ENCODE measurements at regions not wholly inside any gene's neighbourhood (a gene's known extent, or its start where the extent isn't known, plus 50 kb on each side); places are given as distances from the start of the nearest gene placed in this dataset.

- Histone ChIP-seq H2BK20ac (ENCODE audit: low read depth, low read length) (no peak overlapping the region), H3K9ac (ENCODE audit: low read depth, low read length) (no peak overlapping the region), H4K20me1 (ENCODE audit: insufficient read depth, low read length) (no peaks in the 10 kb centered on the region), H3K4me2 (ENCODE audit: low read depth, low read length) (no peak overlapping the region), H3K23ac (ENCODE audit: low read depth, low read length) (no peak overlapping the region), H2BK5ac (ENCODE audit: low read depth, low read length, poor library complexity, severe bottlenecking) (no peak overlapping the region), H3K27me3 (ENCODE audit: control insufficient read depth, insufficient read depth, low read length) (no peaks in the 10 kb centered on the region; the same call in 1 of the 2 replicates), H2BK120ac (ENCODE audit: low read depth, low read length) (no peak overlapping the region), H4K91ac (ENCODE audit: insufficient read depth, low read depth, low read length) (no peak overlapping the region), H3K4me1 (ENCODE audit: control insufficient read depth, insufficient read depth, low read length) (peaks cover 7% of the 10 kb centered on the region), H2BK15ac (ENCODE audit: low read depth, low read length) (no peak overlapping the region), H4K8ac (ENCODE audit: low read depth in 2 of 2, low read length in 2 of 2) (no peak overlapping the region), H3K4me3 (ENCODE audit: insufficient read depth, low read depth, low read length) (no peak overlapping the region), H3K14ac (replicated peaks; ENCODE audit: low read depth, low read length) (no peak overlapping the region), H2AFZ (replicated peaks; ENCODE audit: low read length, poor library complexity) (no peak overlapping the region), H3K4ac (ENCODE audit: low read depth, low read length) (no peak overlapping the region), H3K9me3 (ENCODE audit: control insufficient read depth, insufficient read depth, low read length) (no peaks in the 10 kb centered on the region), H2AK5ac (ENCODE audit: low read depth, low read length) (no peak overlapping the region), H3K36me3 (ENCODE audit: control insufficient read depth, insufficient read depth, low read length) (no peaks in the 10 kb centered on the region), H3K9me1 (ENCODE audit: insufficient read depth, low read length) (peaks cover 8% of the 10 kb centered on the region; the same call in 1 of the 2 replicates), H3K27ac (ENCODE audit: insufficient read depth, low read length) (no peak overlapping the region), H4K5ac (ENCODE audit: low read depth, low read length) (no peak overlapping the region), H3K56ac (ENCODE audit: extremely low read depth, insufficient read depth, low read length) (no peak overlapping the region), H3K79me1 (ENCODE audit: low read depth in 1 of 2, low read length in 2 of 2) (no peaks in the 10 kb centered on the region), H2AK9ac (replicated peaks; ENCODE audit: low read depth, low read length, poor library complexity) (no peak overlapping the region), H3K18ac (ENCODE audit: low read depth, low read length) (no peak overlapping the region)
- intact Hi-C loops (cut with micrococcal nuclease): no loop called here
- CTCF ChIA-PET: no interaction called here
- WGBS, 2 experiments (ENCODE audit: extremely low coverage in 2 of 2, insufficient read length in 1 of 2): 100% methylated on average over 3 of the region's 3 CpGs; no CpG with 5 or more reads in 1 of the 2 experiments
- in situ Hi-C loops (cut with MboI; ENCODE audit: low sequenced_read_pairs): no loop called here
- TF ChIP-seq, protein P1, sequence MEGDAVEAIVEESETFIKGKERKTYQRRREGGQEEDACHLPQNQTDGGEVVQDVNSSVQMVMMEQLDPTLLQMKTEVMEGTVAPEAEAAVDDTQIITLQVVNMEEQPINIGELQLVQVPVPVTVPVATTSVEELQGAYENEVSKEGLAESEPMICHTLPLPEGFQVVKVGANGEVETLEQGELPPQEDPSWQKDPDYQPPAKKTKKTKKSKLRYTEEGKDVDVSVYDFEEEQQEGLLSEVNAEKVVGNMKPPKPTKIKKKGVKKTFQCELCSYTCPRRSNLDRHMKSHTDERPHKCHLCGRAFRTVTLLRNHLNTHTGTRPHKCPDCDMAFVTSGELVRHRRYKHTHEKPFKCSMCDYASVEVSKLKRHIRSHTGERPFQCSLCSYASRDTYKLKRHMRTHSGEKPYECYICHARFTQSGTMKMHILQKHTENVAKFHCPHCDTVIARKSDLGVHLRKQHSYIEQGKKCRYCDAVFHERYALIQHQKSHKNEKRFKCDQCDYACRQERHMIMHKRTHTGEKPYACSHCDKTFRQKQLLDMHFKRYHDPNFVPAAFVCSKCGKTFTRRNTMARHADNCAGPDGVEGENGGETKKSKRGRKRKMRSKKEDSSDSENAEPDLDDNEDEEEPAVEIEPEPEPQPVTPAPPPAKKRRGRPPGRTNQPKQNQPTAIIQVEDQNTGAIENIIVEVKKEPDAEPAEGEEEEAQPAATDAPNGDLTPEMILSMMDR (conservative IDR thresholded peaks at IDR 0.05; ENCODE audit: low read depth, low read length): no peak
- no peak for TF ChIP-seq SMC3 (IDR thresholded peaks at IDR 0.05; ENCODE audit: low read depth, low read length)
- DNase-seq: no peak
- POLR2A ChIA-PET (ENCODE audit: unreplicated experiment): no interaction called here
- no peak for ATAC-seq (ENCODE audit: low read depth)
- dilution Hi-C loops (cut with HindIII; ENCODE audit: low sequenced_read_pairs, unreplicated experiment): no loop called here
- no TSS peak for BruUV-seq (replicated peaks)
These were observed 261.7 kb downstream of the PARN start for GRCh38 chr16:14368399-14368798.
